Type B pancreatic cell (in vitro differentiated cells): ENCODE measurements at regions not wholly inside any gene's neighbourhood (a gene's known extent, or its start where the extent isn't known, plus 50 kb on each side); places are given as distances from the start of the nearest gene placed in this dataset.

Experiments used
- DNase-seq: peaks from one replicate; pipeline ENCODE4 v3.0.0; 2021; ENCODE audit warnings: mixed read lengths; ENCODE audit not compliant: unreplicated experiment; ENCODE audit errors: extremely low spot score
- H3K27ac Mint-ChIP-seq: 2 replicates; pipeline ENCODE4 v1.8.0; 2021; ENCODE audit warnings: mild to moderate bottlenecking, mixed read lengths
- H3K27me3 Mint-ChIP-seq: 2 replicates; pipeline ENCODE4 v1.8.0; 2021; ENCODE audit warnings: mixed read lengths
- H3K36me3 Mint-ChIP-seq: 2 replicates; pipeline ENCODE4 v1.8.0; 2021; ENCODE audit warnings: mixed read lengths
- H3K4me1 Mint-ChIP-seq: one replicate; pipeline ENCODE4 v1.8.0; 2021; ENCODE audit warnings: mixed read lengths; ENCODE audit not compliant: unreplicated experiment
- H3K4me3 Mint-ChIP-seq: 2 replicates; pipeline ENCODE4 v1.8.0; 2021; ENCODE audit warnings: mild to moderate bottlenecking, mixed read lengths
- H3K9me3 Mint-ChIP-seq: 2 replicates; pipeline ENCODE4 v1.8.0; 2021; ENCODE audit warnings: mixed read lengths
- CTCF ChIP-seq: fragments of 200-600 bp; sonication (generic); conservative IDR thresholded peaks from 2 replicates; pipeline ENCODE4 v1.5.0; 2021; ENCODE audit warnings: antibody characterized with exemption, mild to moderate bottlenecking

- no peaks in the 10 kb centered on the region for H3K9me3 Mint-ChIP-seq
- H3K4me3 Mint-ChIP-seq, result no peak overlapping the region
- H3K4me1 Mint-ChIP-seq, result no peaks in the 10 kb centered on the region
- DNase-seq, result no peak
- no peaks in the 10 kb centered on the region for H3K36me3 Mint-ChIP-seq
- H3K27me3 Mint-ChIP-seq, result peaks cover 17% of the 10 kb centered on the region
- no peak for TF ChIP-seq CTCF
- no peak overlapping the region for H3K27ac Mint-ChIP-seq
Measured at GRCh38 chr10:130958981-130959751, 352.4 kb downstream of the TCERG1L start.

- no peak for DNase-seq
- H3K36me3 Mint-ChIP-seq, result no peaks in the 10 kb centered on the region
- H3K27ac Mint-ChIP-seq, result no peak overlapping the region
- H3K4me3 Mint-ChIP-seq, result no peak overlapping the region
- TF ChIP-seq CTCF, result no peak
- no peaks in the 10 kb centered on the region for H3K4me1 Mint-ChIP-seq
- peaks cover 17% of the 10 kb centered on the region for H3K27me3 Mint-ChIP-seq
- H3K9me3 Mint-ChIP-seq, result no peaks in the 10 kb centered on the region
Measured at GRCh38 chr10:130959752-130960195, 351.7 kb downstream of the TCERG1L start.

- TF ChIP-seq CTCF, result no peak
- Mint-ChIP-seq H3K4me1 (no peaks in the 10 kb centered on the region), H3K27ac (no peak overlapping the region), H3K36me3 (no peaks in the 10 kb centered on the region), H3K4me3 (no peak overlapping the region), H3K27me3 (peaks cover 19% of the 10 kb centered on the region), H3K9me3 (no peaks in the 10 kb centered on the region)
- no peak for DNase-seq
Measured at GRCh38 chr10:130960531-130960930, 351.0 kb downstream of the TCERG1L start.

GRCh38 chr10:130961506-130962239, 349.8 kb downstream of the TCERG1L start:
- DNase-seq, result no peak
- no peaks in the 10 kb centered on the region for H3K9me3 Mint-ChIP-seq
- H3K36me3 Mint-ChIP-seq, result no peaks in the 10 kb centered on the region
- no peak overlapping the region for H3K27ac Mint-ChIP-seq
- H3K4me1 Mint-ChIP-seq, result no peaks in the 10 kb centered on the region
- H3K27me3 Mint-ChIP-seq, result peaks cover 28% of the 10 kb centered on the region
- no peak overlapping the region for H3K4me3 Mint-ChIP-seq
- TF ChIP-seq CTCF, result no peak

GRCh38 chr10:130962240-130963051, 349.1 kb downstream of the TCERG1L start:
- Mint-ChIP-seq H3K9me3 (no peaks in the 10 kb centered on the region), H3K27me3 (peaks cover 30% of the 10 kb centered on the region), H3K36me3 (no peaks in the 10 kb centered on the region), H3K4me3 (no peak overlapping the region), H3K4me1 (no peaks in the 10 kb centered on the region), H3K27ac (no peak overlapping the region)
- DNase-seq, result no peak
- TF ChIP-seq CTCF, result no peak
